Left ventricle myocardium inferior (tissue), 1 donor: ENCODE measurements at regions not wholly inside any gene's neighbourhood (a gene's known extent, or its start where the extent isn't known, plus 50 kb on each side); places are given as distances from the start of the nearest gene placed in this dataset.

Source experiments
- DNase-seq: peaks from one replicate; pipeline ENCODE4 v3.0.0-alpha.2; 2020
- H3K27ac ChIP-seq: fragments of 200-600 bp; replicated peaks from 2 replicates; pipeline ENCODE4 v1.8.0; 2021
- H3K27me3 ChIP-seq: fragments of 200-600 bp; 2 replicates; pipeline ENCODE4 v1.8.0; 2021; ENCODE audit warnings: low read depth
- H3K36me3 ChIP-seq: fragments of 200-600 bp; 2 replicates; pipeline ENCODE4 v1.8.0; 2021
- H3K4me1 ChIP-seq: fragments of 200-600 bp; 2 replicates; pipeline ENCODE4 v1.8.0; 2021
- H3K4me3 ChIP-seq: fragments of 200-600 bp; 2 replicates; pipeline ENCODE4 v1.8.0; 2021; ENCODE audit warnings: mild to moderate bottlenecking, moderate library complexity
- H3K9me3 ChIP-seq: fragments of 200-600 bp; replicated peaks from 2 replicates; pipeline ENCODE4 v1.8.0; 2021
- CTCF ChIP-seq: fragments of 200-600 bp; IDR thresholded peaks from 2 replicates; pipeline ENCODE4 v1.8.0; 2021; ENCODE audit warnings: antibody characterized with exemption, mild to moderate bottlenecking, borderline replicate concordance
- intact Hi-C: fragments of 100-400 bp; cut with micrococcal nuclease; formaldehyde crosslinking; loops from one replicate; pipeline ENCODE4 v1.11.0; 2022
- donor health status: DM: no; HTN: yes; CAD: no; lungs with severe emphysema.

- H3K27me3 ChIP-seq = no peaks in the 10 kb centered on the region
- H3K4me1 ChIP-seq = no peaks in the 10 kb centered on the region
- H3K36me3 ChIP-seq = no peaks in the 10 kb centered on the region
- no peak for TF ChIP-seq CTCF
- intact Hi-C loops = loop anchor here (5.0 kb wide), 1 partner anchor 231 kb away; no protein-coding TSS in a partner anchor
- no peak overlapping the region for H3K27ac ChIP-seq
- no peaks in the 10 kb centered on the region for H3K9me3 ChIP-seq
- DNase-seq = no peak
- no peak overlapping the region for H3K4me3 ChIP-seq
These were observed 181.6 kb upstream of the CHST9 start for GRCh38 chr18:27366665-27367064.

- H3K36me3 ChIP-seq = no peaks in the 10 kb centered on the region
- H3K27me3 ChIP-seq = no peaks in the 10 kb centered on the region
- no peaks in the 10 kb centered on the region for H3K9me3 ChIP-seq
- no peak overlapping the region for H3K4me3 ChIP-seq
- no peak for TF ChIP-seq CTCF
- no peak overlapping the region for H3K27ac ChIP-seq
- intact Hi-C loops = loop anchor here (5.0 kb wide), 1 partner anchor 231 kb away; no protein-coding TSS in a partner anchor
- H3K4me1 ChIP-seq = no peaks in the 10 kb centered on the region
- no peak for DNase-seq
These were observed 181.0 kb upstream of the CHST9 start for GRCh38 chr18:27366151-27366550.

GRCh38 chr18:27363872-27364271 is 178.8 kb upstream of the CHST9 start:
- peak; percentile 45 for TF ChIP-seq CTCF
- intact Hi-C loops = no loop called here
- no peak for DNase-seq
- no peak overlapping the region for H3K4me3 ChIP-seq
- H3K27me3 ChIP-seq = no peaks in the 10 kb centered on the region
- H3K4me1 ChIP-seq = no peaks in the 10 kb centered on the region
- H3K9me3 ChIP-seq = no peaks in the 10 kb centered on the region
- no peak overlapping the region for H3K27ac ChIP-seq
- no peaks in the 10 kb centered on the region for H3K36me3 ChIP-seq

- no peak overlapping the region for H3K4me3 ChIP-seq
- no peak overlapping the region for H3K27ac ChIP-seq
- TF ChIP-seq CTCF = no peak
- no peaks in the 10 kb centered on the region for H3K9me3 ChIP-seq
- H3K27me3 ChIP-seq = no peaks in the 10 kb centered on the region
- H3K36me3 ChIP-seq = no peaks in the 10 kb centered on the region
- no peaks in the 10 kb centered on the region for H3K4me1 ChIP-seq
- no peak for DNase-seq
- intact Hi-C loops = no loop called here
These were observed 176.4 kb upstream of the CHST9 start for GRCh38 chr18:27361477-27361876.

GRCh38 chr18:27355308-27355707 is 170.2 kb upstream of the CHST9 start:
- no peak overlapping the region for H3K4me3 ChIP-seq
- H3K27me3 ChIP-seq = no peaks in the 10 kb centered on the region
- H3K4me1 ChIP-seq = no peaks in the 10 kb centered on the region
- no peak overlapping the region for H3K27ac ChIP-seq
- intact Hi-C loops = no loop called here
- no peaks in the 10 kb centered on the region for H3K9me3 ChIP-seq
- no peak for TF ChIP-seq CTCF
- no peaks in the 10 kb centered on the region for H3K36me3 ChIP-seq
- DNase-seq = no peak

GRCh38 chr18:27353273-27353672 is 168.2 kb upstream of the CHST9 start:
- Histone ChIP-seq H3K4me1 (no peaks in the 10 kb centered on the region), H3K36me3 (no peaks in the 10 kb centered on the region), H3K9me3 (no peaks in the 10 kb centered on the region), H3K27ac (no peak overlapping the region), H3K4me3 (no peak overlapping the region), H3K27me3 (no peaks in the 10 kb centered on the region)
- no peak for TF ChIP-seq CTCF
- intact Hi-C loops = no loop called here
- no peak for DNase-seq
